Parathyroid adenoma (tissue), 2 donors: ENCODE measurements at regions not wholly inside any gene's neighbourhood (a gene's known extent, or its start where the extent isn't known, plus 50 kb on each side); places are given as distances from the start of the nearest gene placed in this dataset.
"Not testable (repeated sequence)": the region's sequence is repeated elsewhere in the genome, so short reads cannot be mapped to it uniquely, and the experiment has no call there.

Experiments
- H2AFZ ChIP-seq: fragments of 300-600 bp; sonication (generic); one replicate; pipeline ENCODE4 v1.7.0; 2017; ENCODE audit warnings: antibody characterized with exemption, mild to moderate bottlenecking
- H3K27ac ChIP-seq: fragments of 300-600 bp; sonication (generic); one replicate; pipeline ENCODE4 v1.7.0; 2017
- H3K27me3 ChIP-seq: fragments of 300-600 bp; sonication (generic); one replicate; pipeline ENCODE4 v1.7.0; 2017; ENCODE audit warnings: low read length; ENCODE audit not compliant: control insufficient read depth, insufficient read depth
- H3K36me3 ChIP-seq: fragments of 300-600 bp; sonication (generic); one replicate; pipeline ENCODE4 v1.7.0; 2017; ENCODE audit warnings: low read length; ENCODE audit not compliant: control insufficient read depth, insufficient read depth
- H3K4me1 ChIP-seq: fragments of 300-600 bp; sonication (generic); one replicate; pipeline ENCODE4 v1.7.0; 2017; ENCODE audit warnings: control low read depth
- H3K4me2 ChIP-seq: fragments of 300-600 bp; sonication (generic); one replicate; pipeline ENCODE4 v1.7.0; 2017; ENCODE audit warnings: low read length
- H3K4me3 ChIP-seq: fragments of 300-600 bp; sonication (generic); one replicate; pipeline ENCODE4 v1.7.0; 2017; ENCODE audit warnings: low read depth, low read length
- H3K79me2 ChIP-seq: fragments of 300-600 bp; sonication (generic); one replicate; pipeline ENCODE4 v1.7.0; 2017; ENCODE audit warnings: control low read depth
- H3K9ac ChIP-seq: fragments of 300-600 bp; sonication (generic); one replicate; pipeline ENCODE4 v1.7.0; 2017; ENCODE audit warnings: mild to moderate bottlenecking
- H3K9me3 ChIP-seq: fragments of 300-600 bp; sonication (generic); one replicate; pipeline ENCODE4 v1.7.0; 2017; ENCODE audit warnings: low read length; ENCODE audit not compliant: control insufficient read depth
- donor health status: primary hyperparathyroidism.

- not testable (repeated sequence) for H2AFZ ChIP-seq, H3K4me1 ChIP-seq, H3K9ac ChIP-seq, H3K9me3 ChIP-seq, H3K79me2 ChIP-seq, H3K27ac ChIP-seq, H3K4me2 ChIP-seq, H3K4me3 ChIP-seq, H3K36me3 ChIP-seq, H3K27me3 ChIP-seq
Measured at GRCh38 chr7:76971201-76971600, 61.0 kb downstream of the SPDYE17 start.

GRCh38 chr7:76969892-76970291, 62.3 kb downstream of the SPDYE17 start:
- not testable (repeated sequence) for H3K36me3 ChIP-seq, H3K27me3 ChIP-seq, H3K4me2 ChIP-seq, H3K4me1 ChIP-seq, H2AFZ ChIP-seq, H3K79me2 ChIP-seq, H3K9ac ChIP-seq, H3K4me3 ChIP-seq, H3K27ac ChIP-seq, H3K9me3 ChIP-seq

GRCh38 chr7:76965731-76966548, 66.2 kb downstream of the SPDYE17 start:
- H3K4me1 ChIP-seq, H3K36me3 ChIP-seq, H3K79me2 ChIP-seq, H3K4me3 ChIP-seq, H3K9ac ChIP-seq, H3K27me3 ChIP-seq, H3K27ac ChIP-seq, H3K4me2 ChIP-seq, H3K9me3 ChIP-seq, H2AFZ ChIP-seq: not testable (repeated sequence)

GRCh38 chr7:76964050-76964449, 68.1 kb downstream of the SPDYE17 start:
- H3K79me2 ChIP-seq, H3K9ac ChIP-seq, H3K27me3 ChIP-seq, H3K4me1 ChIP-seq, H2AFZ ChIP-seq, H3K9me3 ChIP-seq, H3K4me3 ChIP-seq, H3K4me2 ChIP-seq, H3K27ac ChIP-seq, H3K36me3 ChIP-seq: not testable (repeated sequence)

GRCh38 chr7:76963061-76963460, 69.1 kb downstream of the SPDYE17 start:
- H3K4me1 ChIP-seq, H3K4me3 ChIP-seq, H3K36me3 ChIP-seq, H3K9ac ChIP-seq, H3K79me2 ChIP-seq, H3K27ac ChIP-seq, H3K4me2 ChIP-seq, H2AFZ ChIP-seq, H3K9me3 ChIP-seq, H3K27me3 ChIP-seq: not testable (repeated sequence)

- H3K9ac ChIP-seq = not testable (repeated sequence)
Measured at GRCh38 chr7:76960400-76960986, 71.7 kb downstream of the SPDYE17 start.

GRCh38 chr7:76959573-76960399, 72.4 kb downstream of the SPDYE17 start:
- H3K27me3 ChIP-seq, H3K4me3 ChIP-seq, H3K4me1 ChIP-seq, H3K36me3 ChIP-seq, H3K4me2 ChIP-seq, H3K9me3 ChIP-seq, H3K9ac ChIP-seq, H2AFZ ChIP-seq, H3K27ac ChIP-seq, H3K79me2 ChIP-seq: not testable (repeated sequence)

More at GRCh38 chr7:76960400-76960986, 71.7 kb downstream of the SPDYE17 start:
- not testable (repeated sequence) for H3K36me3 ChIP-seq, H3K27me3 ChIP-seq, H3K79me2 ChIP-seq, H3K27ac ChIP-seq, H3K4me2 ChIP-seq, H3K9me3 ChIP-seq, H2AFZ ChIP-seq, H3K4me3 ChIP-seq, H3K4me1 ChIP-seq

GRCh38 chr7:76956531-76956930, 75.6 kb downstream of the SPDYE17 start:
- H3K4me3 ChIP-seq, H3K36me3 ChIP-seq, H3K4me2 ChIP-seq: not testable (repeated sequence)

GRCh38 chr7:76955124-76955523, 77.0 kb downstream of the SPDYE17 start:
- H3K9ac ChIP-seq, H3K4me1 ChIP-seq, H3K27ac ChIP-seq, H2AFZ ChIP-seq, H3K9me3 ChIP-seq, H3K4me3 ChIP-seq, H3K36me3 ChIP-seq, H3K27me3 ChIP-seq, H3K79me2 ChIP-seq, H3K4me2 ChIP-seq: not testable (repeated sequence)

More at GRCh38 chr7:76956531-76956930, 75.6 kb downstream of the SPDYE17 start:
- not testable (repeated sequence) for H3K79me2 ChIP-seq, H3K27ac ChIP-seq, H3K9me3 ChIP-seq, H2AFZ ChIP-seq, H3K4me1 ChIP-seq, H3K27me3 ChIP-seq, H3K9ac ChIP-seq

GRCh38 chr7:76944603-76945002, 87.6 kb downstream of the SPDYE17 start:
- H3K4me2 ChIP-seq, H3K79me2 ChIP-seq, H3K9ac ChIP-seq, H3K4me3 ChIP-seq, H3K27ac ChIP-seq, H3K27me3 ChIP-seq, H3K4me1 ChIP-seq, H3K9me3 ChIP-seq, H3K36me3 ChIP-seq, H2AFZ ChIP-seq: not testable (repeated sequence)
